Skeletal muscle satellite cell (primary cell): ENCODE measurements at regions not wholly inside any gene's neighbourhood (a gene's known extent, or its start where the extent isn't known, plus 50 kb on each side); places are given as distances from the start of the nearest gene placed in this dataset.
"Not testable (repeated sequence)": the region's sequence is repeated elsewhere in the genome, so short reads cannot be mapped to it uniquely, and the experiment has no call there.

ENCODE experiments used
- H3K27me3 ChIP-seq: 2 replicates; pipeline ENCODE4 v1.7.0; 2013; ENCODE audit warnings: low read length; ENCODE audit not compliant: control insufficient read depth, insufficient read depth
- H3K36me3 ChIP-seq: 2 replicates; pipeline ENCODE4 v1.7.0; 2013; ENCODE audit warnings: mild to moderate bottlenecking, control low read depth, low read length; ENCODE audit not compliant: insufficient read depth
- H3K4me1 ChIP-seq: 2 replicates; pipeline ENCODE4 v1.7.0; 2013; ENCODE audit warnings: low read length; ENCODE audit not compliant: control insufficient read depth, insufficient read depth
- H3K4me2 ChIP-seq: 2 replicates; pipeline ENCODE4 v1.7.0; 2013; ENCODE audit warnings: mild to moderate bottlenecking, low read length
- H3K4me3 ChIP-seq: 2 replicates; pipeline ENCODE4 v1.7.0; 2013; ENCODE audit warnings: low read length
- H3K9ac ChIP-seq: 2 replicates; pipeline ENCODE4 v1.7.0; 2013; ENCODE audit warnings: mild to moderate bottlenecking, low read depth, low read length, moderate library complexity
- H3K9me3 ChIP-seq: replicated peaks from 2 replicates; pipeline ENCODE4 v1.7.0; 2013; ENCODE audit warnings: mild to moderate bottlenecking, control low read depth, low read length

DNA sequence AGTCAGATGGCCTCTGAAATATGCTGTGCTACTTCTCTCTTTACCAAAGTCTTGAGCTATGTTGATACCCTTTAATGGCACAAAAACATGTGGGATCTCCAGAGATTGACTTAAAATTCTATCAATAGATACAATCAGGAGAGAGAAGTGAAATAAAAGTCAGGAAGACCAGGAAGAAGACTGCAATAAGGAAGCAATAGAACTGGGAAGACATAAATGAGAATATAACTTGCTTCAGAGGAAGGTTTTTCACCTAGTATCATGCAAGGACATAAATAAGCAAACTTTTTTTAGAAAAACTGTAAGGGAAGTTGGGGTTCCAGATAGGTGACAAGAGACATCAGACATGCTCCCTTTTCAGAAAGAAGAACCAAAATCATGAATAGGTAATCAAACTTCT is 227.3 kb downstream of the XPNPEP1 start:
- Histone ChIP-seq H3K36me3 (no peaks in the 10 kb centered on the region), H3K9ac (no peak overlapping the region), H3K4me3 (no peak overlapping the region), H3K9me3 (no peaks in the 10 kb centered on the region), H3K4me1 (no peaks in the 10 kb centered on the region), H3K4me2 (no peak overlapping the region), H3K27me3 (no peaks in the 10 kb centered on the region)

DNA sequence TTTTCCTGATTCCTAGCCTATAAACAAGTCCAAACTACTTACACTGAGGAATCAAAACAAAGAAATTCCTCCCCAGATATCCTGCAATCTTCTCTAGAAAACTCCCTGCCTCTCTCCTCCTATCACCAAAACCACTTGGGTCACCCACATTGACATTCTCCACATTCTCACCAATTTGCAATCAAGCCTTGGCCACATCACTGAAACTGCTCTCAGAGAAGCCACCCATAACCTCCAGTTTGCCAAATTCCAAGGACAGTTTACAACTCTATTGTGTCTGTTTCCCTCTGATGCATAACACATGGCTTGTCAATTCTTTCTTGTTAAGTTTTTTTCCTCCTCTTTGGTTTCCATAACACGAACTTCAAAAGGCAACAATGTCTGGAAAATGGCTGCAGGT is 233.5 kb downstream of the XPNPEP1 start:
- Histone ChIP-seq H3K27me3 (no peaks in the 10 kb centered on the region), H3K36me3 (no peaks in the 10 kb centered on the region), H3K4me1 (no peaks in the 10 kb centered on the region), H3K9ac (no peak overlapping the region), H3K4me3 (no peak overlapping the region), H3K9me3 (no peaks in the 10 kb centered on the region), H3K4me2 (no peak overlapping the region)

DNA sequence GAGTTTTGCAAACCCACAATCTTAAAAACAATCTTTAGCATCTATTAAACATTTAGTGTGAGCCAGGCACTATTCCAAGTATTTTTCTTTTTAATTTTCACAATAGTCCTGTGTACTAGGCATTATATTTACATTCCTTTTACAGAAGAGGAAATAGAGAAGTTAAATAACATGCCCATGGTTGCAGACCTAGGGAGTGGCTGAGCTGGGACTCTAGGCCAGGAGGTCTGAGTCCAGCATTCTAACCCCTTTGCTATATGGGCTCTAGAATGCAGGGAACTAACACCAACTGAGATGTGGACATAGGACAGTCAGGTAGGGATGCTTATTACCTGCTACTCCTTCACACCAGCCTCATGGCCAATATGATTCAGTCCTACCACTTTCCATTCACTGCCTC is 243.8 kb downstream of the XPNPEP1 start:
- peaks cover 8% of the 10 kb centered on the region for H3K4me1 ChIP-seq
- no peak overlapping the region for H3K4me2 ChIP-seq
- H3K9me3 ChIP-seq = no peaks in the 10 kb centered on the region
- H3K4me3 ChIP-seq = no peak overlapping the region
- no peaks in the 10 kb centered on the region for H3K36me3 ChIP-seq
- H3K9ac ChIP-seq = no peak overlapping the region
- no peaks in the 10 kb centered on the region for H3K27me3 ChIP-seq

DNA sequence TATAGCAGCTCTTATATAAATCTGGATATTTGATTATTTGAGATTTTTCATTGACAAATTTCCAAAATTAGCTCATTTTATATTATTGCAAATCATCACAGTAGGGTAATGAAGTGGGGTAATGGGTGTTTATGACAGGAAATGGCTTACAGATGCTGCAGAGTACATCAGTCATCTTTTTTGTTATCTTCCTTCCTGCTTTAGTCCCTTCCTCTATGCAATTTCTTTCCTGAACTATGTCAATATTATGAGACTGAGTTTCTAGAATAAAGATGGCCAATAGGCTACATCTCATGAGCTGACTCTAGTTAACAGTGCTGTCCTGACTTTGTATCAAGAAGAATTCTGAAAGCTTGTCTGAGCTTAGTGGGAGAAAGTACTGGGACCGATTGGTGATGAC is 244.5 kb downstream of the XPNPEP1 start:
- Histone ChIP-seq H3K27me3 (no peaks in the 10 kb centered on the region), H3K36me3 (no peaks in the 10 kb centered on the region), H3K9me3 (no peaks in the 10 kb centered on the region), H3K4me2 (no peak overlapping the region), H3K4me1 (peaks cover 8% of the 10 kb centered on the region), H3K4me3 (no peak overlapping the region), H3K9ac (no peak overlapping the region)

DNA sequence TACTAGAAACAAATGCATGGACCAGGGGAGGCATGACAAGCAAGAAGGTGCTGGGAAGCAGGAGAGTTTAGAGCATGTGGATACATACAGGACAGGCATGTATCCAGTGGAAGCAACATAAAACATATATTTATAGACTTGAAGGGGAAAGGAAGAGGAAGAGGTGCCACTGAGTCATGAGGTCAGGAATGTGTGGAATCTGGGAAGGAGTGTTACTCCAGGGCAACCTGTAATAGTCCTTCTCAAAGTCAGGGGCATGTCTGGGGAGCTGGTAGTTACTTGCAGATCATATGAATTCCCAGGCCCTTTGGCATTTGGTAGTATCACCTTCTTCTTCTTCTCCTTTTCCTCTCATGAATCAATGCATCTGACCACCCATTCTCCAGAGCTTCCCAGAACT is 246.6 kb downstream of the XPNPEP1 start:
- no peaks in the 10 kb centered on the region for H3K27me3 ChIP-seq
- H3K9me3 ChIP-seq = no peaks in the 10 kb centered on the region
- peak overlapping the region; percentile 6 for H3K4me2 ChIP-seq
- peaks cover 8% of the 10 kb centered on the region for H3K4me1 ChIP-seq
- H3K9ac ChIP-seq = no peak overlapping the region
- H3K36me3 ChIP-seq = no peaks in the 10 kb centered on the region
- H3K4me3 ChIP-seq = no peak overlapping the region

DNA sequence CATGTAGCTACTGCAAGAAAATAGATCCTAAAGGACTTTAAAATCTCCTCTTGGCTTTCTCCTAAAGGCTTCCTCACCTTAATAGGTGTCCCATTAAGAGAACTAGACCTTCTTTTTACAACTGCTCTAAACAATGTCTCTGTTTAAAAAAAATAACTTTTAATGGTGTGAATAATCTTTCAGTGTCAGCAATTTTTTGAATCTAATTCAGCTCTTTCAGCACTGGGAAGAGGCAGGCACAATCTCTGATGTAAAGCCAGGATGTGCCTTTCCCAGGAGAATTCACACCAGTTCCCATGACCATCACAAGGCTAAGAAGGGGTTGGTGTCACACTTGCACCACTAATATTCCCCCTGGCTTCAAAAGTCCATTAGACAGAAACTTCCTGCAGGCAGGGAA is 254.6 kb downstream of the XPNPEP1 start:
- Histone ChIP-seq H3K27me3 (no peaks in the 10 kb centered on the region), H3K36me3 (no peaks in the 10 kb centered on the region), H3K9me3 (peaks cover 5% of the 10 kb centered on the region), H3K4me2 (no peak overlapping the region), H3K4me1 (no peaks in the 10 kb centered on the region), H3K4me3 (no peak overlapping the region), H3K9ac (no peak overlapping the region)

DNA sequence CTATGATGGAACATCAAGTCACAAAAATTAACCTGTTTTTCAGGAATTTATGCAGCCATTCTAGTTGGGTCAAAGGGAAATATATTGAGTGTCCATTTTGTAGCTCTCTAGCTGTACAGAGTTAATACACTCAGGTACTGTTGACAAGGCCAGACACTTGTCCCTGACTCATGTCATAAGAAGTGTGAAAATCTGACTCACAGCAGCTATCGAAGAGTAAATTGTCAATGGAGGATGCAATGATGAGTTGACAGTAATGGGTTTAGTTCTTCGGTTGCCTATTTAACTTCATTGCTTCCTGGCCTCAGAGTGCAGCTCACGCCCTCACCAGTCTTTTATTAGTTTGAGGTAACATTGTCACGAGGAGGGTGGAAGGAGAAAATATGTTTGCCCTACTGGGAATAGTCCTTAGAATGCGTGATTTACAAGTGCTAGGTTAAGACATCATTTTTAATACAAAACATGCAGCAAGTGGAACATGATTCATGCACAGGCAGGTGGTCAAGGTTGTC is 255.1 kb downstream of the XPNPEP1 start:
- H3K4me1 ChIP-seq = no peaks in the 10 kb centered on the region
- no peak overlapping the region for H3K4me2 ChIP-seq
- H3K4me3 ChIP-seq = no peak overlapping the region
- no peak overlapping the region for H3K9ac ChIP-seq
- H3K9me3 ChIP-seq = peaks cover 5% of the 10 kb centered on the region
- no peaks in the 10 kb centered on the region for H3K27me3 ChIP-seq
- H3K36me3 ChIP-seq = no peaks in the 10 kb centered on the region

DNA sequence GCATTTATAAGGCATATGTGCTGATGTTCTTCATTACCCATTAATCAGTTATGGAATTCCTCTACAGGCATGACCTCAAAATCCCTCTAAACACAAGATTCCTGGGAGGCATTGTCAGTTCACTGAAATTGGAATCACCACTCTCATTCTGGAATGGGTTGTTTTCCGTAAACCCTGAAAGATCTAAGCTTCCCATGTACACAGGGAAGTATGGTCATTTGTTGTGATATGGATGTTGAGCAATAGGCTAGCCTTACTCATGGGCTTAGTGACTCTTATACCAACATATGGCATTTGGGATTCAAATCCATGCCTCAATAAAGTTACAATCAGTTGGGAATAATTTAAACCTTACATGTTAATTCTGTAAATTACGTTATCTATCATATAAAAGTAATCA is 258.0 kb downstream of the XPNPEP1 start:
- H3K4me3 ChIP-seq = no peak overlapping the region

DNA sequence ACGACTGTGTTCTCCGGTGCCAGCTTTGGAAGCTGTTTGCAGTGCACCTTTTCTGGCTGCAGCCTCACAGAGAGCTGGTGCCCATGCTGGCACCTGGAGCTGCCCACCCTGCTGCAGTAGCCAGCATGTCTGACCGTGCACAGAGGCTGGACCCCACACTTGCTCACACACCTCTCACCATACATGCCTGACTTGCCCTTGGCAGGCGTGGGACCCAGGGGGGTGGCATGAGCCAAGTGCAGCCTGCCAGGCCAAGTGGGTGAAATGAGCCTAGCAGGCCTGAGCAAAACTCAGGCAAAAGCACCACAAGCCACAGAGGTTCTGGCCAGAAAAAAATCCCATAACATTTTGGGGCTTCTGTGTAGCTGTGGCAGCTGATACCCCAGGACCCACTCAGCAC is 258.8 kb downstream of the XPNPEP1 start:
- H3K9ac ChIP-seq = no peak overlapping the region
- H3K4me2 ChIP-seq = no peak overlapping the region
- H3K36me3 ChIP-seq = no peaks in the 10 kb centered on the region
- no peak overlapping the region for H3K4me3 ChIP-seq
- H3K9me3 ChIP-seq = peaks cover 5% of the 10 kb centered on the region
- H3K27me3 ChIP-seq = no peaks in the 10 kb centered on the region
- no peaks in the 10 kb centered on the region for H3K4me1 ChIP-seq

More for the DNA sequence above, 258.0 kb downstream of the XPNPEP1 start:
- Histone ChIP-seq H3K4me1 (no peaks in the 10 kb centered on the region), H3K27me3 (no peaks in the 10 kb centered on the region), H3K36me3 (no peaks in the 10 kb centered on the region), H3K9me3 (peaks cover 5% of the 10 kb centered on the region), H3K9ac (no peak overlapping the region), H3K4me2 (no peak overlapping the region)

DNA sequence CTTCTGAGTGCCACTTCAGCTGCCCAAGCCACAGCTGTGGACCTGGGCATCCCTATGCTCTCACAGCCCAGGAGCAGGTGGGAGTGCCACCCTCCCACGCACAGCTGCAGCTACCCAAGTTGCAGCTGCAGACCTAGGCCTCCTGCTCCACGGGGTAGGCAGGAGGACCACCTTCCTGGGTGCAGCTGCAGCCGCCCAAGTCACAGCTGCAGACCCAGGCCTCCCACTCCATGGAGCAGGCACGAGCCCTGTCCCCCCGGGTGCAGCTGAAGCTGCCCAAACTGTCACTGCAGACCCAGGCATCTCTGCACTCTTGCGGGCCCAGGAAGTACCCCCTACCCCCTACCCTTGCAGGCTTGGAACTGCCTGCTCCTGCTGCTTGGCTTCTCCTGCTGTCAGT is 260.2 kb downstream of the XPNPEP1 start:
- H3K9me3 ChIP-seq = peaks cover 5% of the 10 kb centered on the region
- no peaks in the 10 kb centered on the region for H3K27me3 ChIP-seq
- no peaks in the 10 kb centered on the region for H3K4me1 ChIP-seq
- H3K4me3 ChIP-seq = no peak overlapping the region
- H3K36me3 ChIP-seq = no peaks in the 10 kb centered on the region
- no peak overlapping the region for H3K4me2 ChIP-seq
- H3K9ac ChIP-seq = no peak overlapping the region

DNA sequence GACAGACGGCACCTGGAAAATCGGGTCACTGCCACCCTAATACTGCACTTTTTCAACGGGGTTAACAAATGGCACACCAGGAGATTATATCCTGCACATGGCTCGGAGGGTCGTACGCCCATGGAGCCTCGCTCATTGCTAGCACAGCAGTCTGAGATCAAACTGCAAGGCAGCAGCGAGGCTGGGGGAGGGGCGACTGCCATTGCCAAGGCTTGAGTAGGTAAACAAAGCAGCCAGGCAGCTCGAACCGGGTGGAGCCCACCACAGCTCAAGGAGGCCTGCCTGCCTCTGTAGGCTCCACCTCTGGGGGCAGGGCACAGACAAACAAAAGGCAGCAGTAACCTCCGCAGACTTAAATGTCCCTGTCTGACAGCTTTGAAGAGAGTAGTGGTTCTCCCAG is 270.7 kb downstream of the XPNPEP1 start:
- H3K4me3 ChIP-seq, H3K4me1 ChIP-seq, H3K4me2 ChIP-seq, H3K9ac ChIP-seq, H3K9me3 ChIP-seq, H3K36me3 ChIP-seq, H3K27me3 ChIP-seq: not testable (repeated sequence)

DNA sequence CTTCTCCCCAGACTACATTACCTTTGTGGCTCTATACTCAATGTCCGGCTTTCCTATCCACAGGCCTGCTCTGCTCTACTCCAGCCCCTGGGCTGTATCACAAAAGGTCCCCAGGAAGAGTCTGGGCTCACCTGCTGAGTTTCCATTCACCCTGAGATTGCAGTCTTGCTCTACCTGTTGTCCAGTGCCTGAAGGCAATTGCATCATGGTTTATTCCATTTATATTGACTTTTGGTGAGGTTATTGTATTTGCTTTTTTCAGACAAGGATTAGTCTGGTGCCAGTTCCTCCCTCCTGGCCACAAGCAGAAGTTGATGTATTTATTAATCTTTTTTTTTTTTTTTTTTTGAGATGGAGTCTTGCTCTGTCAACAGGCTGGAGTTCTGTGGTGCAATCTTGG is 273.1 kb downstream of the XPNPEP1 start:
- Histone ChIP-seq H3K4me2 (no peak overlapping the region), H3K4me3 (no peak overlapping the region), H3K4me1 (no peaks in the 10 kb centered on the region), H3K27me3 (no peaks in the 10 kb centered on the region), H3K9ac (no peak overlapping the region), H3K9me3 (no peaks in the 10 kb centered on the region), H3K36me3 (no peaks in the 10 kb centered on the region)
